Prostate gland (tissue), 2 donors: ENCODE measurements at regions not wholly inside any gene's neighbourhood (a gene's known extent, or its start where the extent isn't known, plus 50 kb on each side); places are given as distances from the start of the nearest gene placed in this dataset.

Experiments
- CTCF ChIP-seq, 4 experiments: fragments of 200-600 bp in 2 of 4; fragments of 450-650 bp in 2 of 4; sonication (generic) in 2 of 4; IDR thresholded peaks; 1 replicate in 3 of 4; 2 replicates in 1 of 4; pipeline ENCODE4 v1.5.1; 2016 to 2019; ENCODE audit warnings: antibody characterized with exemption in 4 of 4, mild to moderate bottlenecking in 2 of 4, moderate library complexity in 2 of 4
- POLR2A ChIP-seq: fragments of 450-650 bp; IDR thresholded peaks from one replicate; pipeline ENCODE4 v1.6.1; 2016; ENCODE audit warnings: antibody characterized with exemption, mild to moderate bottlenecking
- POLR2AphosphoS5 ChIP-seq: sonication (generic); formaldehyde crosslinking; IDR thresholded peaks from one replicate; pipeline ENCODE4 v1.6.1; 2017; ENCODE audit warnings: antibody characterized with exemption

GRCh38 chr3:154590675-154591384 lies 160.8 kb upstream of the GPR149 start:
- no peak for TF ChIP-seq POLR2AphosphoS5
- TF ChIP-seq CTCF (IDR thresholded peaks at IDR 0.05): no peak
- TF ChIP-seq POLR2A: no peak
